T-helper 2 cell treated with Interferon-gamma antibody and Interleukin-4, amounts not matched to agents 5 μg/mL and 100 μg/mL, for 36 hours (primary cell): ENCODE measurements at regions not wholly inside any gene's neighbourhood (a gene's known extent, or its start where the extent isn't known, plus 50 kb on each side); places are given as distances from the start of the nearest gene placed in this dataset.

Experiments
- DNase-seq: peaks from one replicate; pipeline ENCODE4 v3.0.0; 2021; ENCODE audit warnings: low spot score
- H3K27ac Mint-ChIP-seq: one replicate; pipeline ENCODE4 v1.8.0; 2021; ENCODE audit warnings: mild to moderate bottlenecking, mixed read lengths
- H3K27me3 Mint-ChIP-seq: one replicate; pipeline ENCODE4 v1.8.0; 2021; ENCODE audit warnings: low read depth, mixed read lengths
- H3K36me3 Mint-ChIP-seq: one replicate; pipeline ENCODE4 v1.8.0; 2021; ENCODE audit warnings: low read depth, mixed read lengths
- H3K4me1 Mint-ChIP-seq: one replicate; pipeline ENCODE4 v1.8.0; 2021; ENCODE audit warnings: low read depth, mixed read lengths
- H3K4me3 Mint-ChIP-seq: one replicate; pipeline ENCODE4 v1.8.0; 2022; ENCODE audit warnings: mild to moderate bottlenecking, moderate library complexity, mixed read lengths
- H3K9me3 Mint-ChIP-seq: one replicate; pipeline ENCODE4 v1.8.0; 2021; ENCODE audit warnings: mixed read lengths

DNA sequence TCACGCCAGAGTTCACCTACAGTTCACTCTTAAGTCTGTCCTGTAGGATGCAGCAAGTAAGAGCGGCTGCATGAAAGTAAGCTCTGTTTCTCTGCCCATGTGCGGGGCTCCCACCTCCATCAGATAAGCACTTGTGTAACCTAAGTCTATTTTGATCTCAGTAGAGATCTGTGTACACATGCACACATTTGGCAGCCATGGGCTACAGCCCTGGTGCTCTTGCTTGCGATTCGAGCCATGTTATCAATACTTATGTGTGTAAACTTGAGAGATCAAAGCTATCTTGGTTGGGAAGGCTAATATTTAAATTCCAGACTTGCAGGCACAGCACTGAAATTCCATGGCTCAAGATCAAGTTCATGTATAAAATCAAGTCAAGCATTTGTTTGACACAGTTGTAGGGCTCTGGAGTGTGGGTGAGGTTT is 244.7 kb upstream of the FGGY start:
- no peak overlapping the region for H3K4me3 Mint-ChIP-seq
- H3K4me1 Mint-ChIP-seq = peaks cover 7% of the 10 kb centered on the region
- no peaks in the 10 kb centered on the region for H3K9me3 Mint-ChIP-seq
- H3K27me3 Mint-ChIP-seq = no peaks in the 10 kb centered on the region
- DNase-seq = no peak
- no peaks in the 10 kb centered on the region for H3K36me3 Mint-ChIP-seq
- no peak overlapping the region for H3K27ac Mint-ChIP-seq

DNA sequence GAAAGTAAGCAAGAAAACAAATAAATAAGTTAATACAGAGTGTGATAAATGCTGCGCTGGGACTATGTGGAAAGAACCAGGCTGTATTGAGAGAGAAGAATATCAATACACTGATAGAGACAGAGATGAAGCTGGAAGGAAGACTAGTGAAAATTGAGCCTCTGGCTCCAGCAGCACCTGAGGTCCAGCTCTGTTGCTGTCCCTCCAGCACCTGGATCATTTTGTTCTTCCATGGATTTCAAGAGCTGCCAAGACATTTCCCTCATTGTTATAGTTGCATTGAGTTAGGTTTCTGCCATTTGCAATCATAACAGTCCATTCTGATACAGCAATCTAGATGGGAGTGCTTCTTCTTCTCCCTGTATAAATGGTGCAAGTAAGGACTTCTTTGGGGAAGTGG is 242.7 kb upstream of the FGGY start:
- Mint-ChIP-seq H3K9me3 (no peaks in the 10 kb centered on the region), H3K4me1 (peaks cover under 1% of the 10 kb centered on the region), H3K36me3 (no peaks in the 10 kb centered on the region), H3K27me3 (no peaks in the 10 kb centered on the region), H3K4me3 (no peak overlapping the region), H3K27ac (no peak overlapping the region)
- no peak for DNase-seq

DNA sequence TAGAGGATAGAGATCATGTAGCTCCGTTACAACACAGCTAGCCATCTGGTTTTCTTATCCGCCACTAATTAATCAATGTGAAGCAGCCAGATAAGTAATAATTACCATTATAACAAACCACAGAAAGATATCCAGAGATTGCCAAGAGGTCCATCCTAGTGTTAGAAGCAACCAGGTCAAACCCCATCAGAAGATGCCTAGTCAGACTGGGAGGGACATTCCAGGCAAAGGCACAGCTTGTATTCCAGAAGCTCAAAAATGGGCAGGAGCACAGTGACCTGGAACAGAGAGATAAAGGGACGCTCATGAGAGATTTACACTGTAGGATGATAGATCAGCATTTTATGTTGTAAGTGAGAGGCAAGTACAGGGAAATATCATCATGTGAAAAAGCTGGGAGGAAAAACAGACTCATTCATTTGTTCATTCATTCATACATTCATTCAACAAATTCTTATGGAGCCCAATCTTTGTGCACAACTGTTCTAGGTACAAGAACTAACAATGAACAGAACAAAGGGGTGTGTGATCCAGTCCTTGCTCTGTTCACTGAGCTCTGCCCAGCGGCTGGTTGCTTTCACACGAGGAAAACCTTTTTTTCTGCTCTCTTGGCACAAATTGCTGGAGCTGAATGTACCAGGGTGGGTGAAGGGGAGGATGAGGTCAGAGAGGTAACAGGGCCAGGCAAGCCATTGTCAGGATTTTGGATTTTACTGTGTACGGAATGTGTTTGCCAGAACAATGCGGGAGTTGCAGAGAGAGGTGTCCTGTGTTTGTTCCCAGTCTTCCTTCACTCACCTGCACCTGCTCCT is 240.8 kb upstream of the FGGY start:
- Mint-ChIP-seq H3K4me1 (peaks cover 4% of the 10 kb centered on the region), H3K27me3 (no peaks in the 10 kb centered on the region), H3K27ac (no peak overlapping the region), H3K9me3 (no peaks in the 10 kb centered on the region), H3K36me3 (peaks cover 1% of the 10 kb centered on the region), H3K4me3 (no peak overlapping the region)
- DNase-seq = no peak

DNA sequence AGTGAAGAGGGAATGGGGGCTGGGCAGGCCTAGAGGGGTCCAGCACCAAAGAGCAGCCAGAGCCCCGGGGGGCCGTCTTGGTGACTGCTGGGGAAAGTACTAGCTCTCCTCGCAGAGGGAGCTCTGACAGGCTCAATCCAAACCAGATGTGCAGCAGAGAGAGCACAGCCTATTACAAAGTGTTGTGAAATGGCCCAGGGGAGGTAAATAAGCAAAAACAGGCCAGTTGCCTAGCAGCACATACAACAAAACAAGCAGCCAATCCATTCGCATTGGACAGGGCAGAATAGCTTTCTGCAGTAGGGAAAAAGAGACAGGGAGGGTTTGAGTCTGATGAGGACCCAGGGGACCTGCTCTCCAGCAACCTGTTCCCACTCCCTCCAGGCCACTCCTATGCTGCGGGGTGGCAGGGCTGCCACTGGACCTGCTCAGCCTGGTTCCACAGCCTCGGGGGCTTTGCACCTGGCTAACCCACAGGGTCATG is 239.6 kb upstream of the FGGY start:
- H3K36me3 Mint-ChIP-seq = peaks cover 2% of the 10 kb centered on the region
- H3K27me3 Mint-ChIP-seq = no peaks in the 10 kb centered on the region
- no peak overlapping the region for H3K4me3 Mint-ChIP-seq
- H3K9me3 Mint-ChIP-seq = no peaks in the 10 kb centered on the region
- no peak overlapping the region for H3K27ac Mint-ChIP-seq
- peaks cover 14% of the 10 kb centered on the region for H3K4me1 Mint-ChIP-seq
- DNase-seq = no peak

DNA sequence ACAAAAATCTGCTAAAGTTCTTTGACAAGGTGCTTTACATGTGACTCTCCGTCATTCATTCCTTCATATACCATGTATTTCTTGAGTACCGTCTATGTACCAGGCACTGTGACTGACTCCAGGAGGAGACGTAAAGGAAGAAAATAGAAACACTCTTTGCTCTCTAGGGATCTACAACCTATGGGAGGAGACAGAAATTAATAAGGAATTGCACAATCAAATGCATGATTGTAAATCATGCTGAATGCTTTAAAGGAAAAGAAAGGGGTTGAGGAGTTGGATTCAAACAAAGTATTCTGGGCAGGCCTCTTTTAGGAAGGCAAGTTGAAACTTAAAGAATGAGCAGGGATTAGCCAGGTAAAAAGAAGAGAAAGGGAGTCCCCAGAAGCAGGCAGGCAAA is 239.1 kb upstream of the FGGY start:
- H3K4me1 Mint-ChIP-seq = peaks cover 18% of the 10 kb centered on the region
- no peak overlapping the region for H3K27ac Mint-ChIP-seq
- H3K27me3 Mint-ChIP-seq = no peaks in the 10 kb centered on the region
- no peak overlapping the region for H3K4me3 Mint-ChIP-seq
- DNase-seq = no peak
- H3K36me3 Mint-ChIP-seq = peaks cover 2% of the 10 kb centered on the region
- H3K9me3 Mint-ChIP-seq = no peaks in the 10 kb centered on the region

DNA sequence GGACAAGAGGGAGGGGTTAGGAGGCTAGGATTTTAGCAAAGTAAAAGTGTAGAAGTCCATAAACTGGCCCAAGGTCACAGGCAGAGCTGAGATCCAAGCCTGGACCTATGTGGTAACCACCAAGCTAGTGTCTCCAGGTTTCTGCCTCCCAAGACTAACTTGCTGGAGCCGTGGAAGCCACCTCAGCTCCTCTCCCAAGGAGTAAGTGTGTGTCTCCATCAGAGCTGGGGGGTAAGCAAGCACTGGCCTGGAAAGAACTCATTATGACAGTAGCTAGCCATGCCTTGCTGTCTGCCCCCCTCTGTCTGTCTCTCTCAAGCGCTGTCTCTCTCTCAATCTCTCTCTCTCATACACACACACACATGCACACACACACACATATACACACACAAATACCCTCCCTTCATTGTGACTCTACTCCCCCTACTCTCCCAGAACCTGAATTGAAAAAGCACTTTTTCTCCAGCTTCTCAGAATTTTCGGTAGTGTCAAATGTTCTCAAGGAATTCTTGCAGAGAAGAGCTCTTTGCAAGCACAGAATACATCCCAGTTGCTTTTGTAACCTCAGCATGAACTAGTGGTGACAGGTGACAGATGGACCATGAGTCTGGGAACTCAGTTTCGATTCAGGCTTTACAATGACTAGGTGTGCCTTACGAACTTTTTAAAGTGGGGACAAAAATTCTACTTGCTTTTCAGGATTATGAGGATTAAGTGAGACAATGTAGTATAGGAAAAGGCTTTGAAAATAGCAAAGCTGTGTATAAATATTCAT is 238.0 kb upstream of the FGGY start:
- Mint-ChIP-seq H3K9me3 (no peaks in the 10 kb centered on the region), H3K4me1 (peaks cover 28% of the 10 kb centered on the region), H3K27me3 (no peaks in the 10 kb centered on the region), H3K36me3 (peaks cover 2% of the 10 kb centered on the region), H3K4me3 (no peak overlapping the region), H3K27ac (no peak overlapping the region)
- no peak for DNase-seq

DNA sequence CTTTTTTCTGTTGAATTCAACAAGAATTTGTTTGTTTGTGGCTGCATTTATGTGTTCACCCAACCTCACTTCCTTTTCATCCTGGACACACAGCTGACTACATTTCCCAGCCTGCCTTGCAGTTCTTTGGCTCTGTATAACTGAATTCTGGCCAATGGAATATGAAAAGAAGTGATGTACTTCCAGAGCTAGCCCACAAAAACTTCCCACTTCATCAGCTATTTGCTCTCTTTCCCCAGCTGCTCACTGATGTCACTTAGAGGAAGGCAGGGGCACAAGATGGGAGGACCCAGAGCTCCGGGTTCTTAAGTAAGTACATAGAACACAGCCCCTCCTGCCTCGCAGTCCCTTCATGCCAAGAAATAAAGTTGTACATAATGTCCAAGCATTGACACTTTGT is 235.0 kb upstream of the FGGY start:
- peaks cover 34% of the 10 kb centered on the region for H3K4me1 Mint-ChIP-seq
- peaks cover 4% of the 10 kb centered on the region for H3K36me3 Mint-ChIP-seq
- no peaks in the 10 kb centered on the region for H3K27me3 Mint-ChIP-seq
- no peak for DNase-seq
- H3K9me3 Mint-ChIP-seq = peaks cover 4% of the 10 kb centered on the region
- H3K4me3 Mint-ChIP-seq = no peak overlapping the region
- H3K27ac Mint-ChIP-seq = no peak overlapping the region

DNA sequence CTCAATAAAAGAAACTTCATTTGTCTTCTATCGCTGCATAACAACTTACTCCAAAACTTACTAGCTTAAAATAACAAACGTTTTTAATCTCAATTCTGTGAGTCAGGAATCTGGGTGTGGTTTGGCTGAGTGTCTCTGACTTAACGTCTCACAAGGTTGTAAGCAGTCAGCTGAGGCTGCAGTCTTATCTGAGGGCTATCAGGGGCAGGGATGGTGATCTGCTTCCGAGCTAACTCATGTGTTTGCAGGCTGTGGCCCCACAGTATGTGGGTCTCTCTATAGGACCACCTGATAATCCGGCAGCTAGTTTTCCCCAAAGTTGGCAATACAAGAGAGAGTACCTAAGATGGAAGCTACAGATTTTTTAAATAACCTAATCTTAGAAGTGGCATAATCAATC is 234.2 kb upstream of the FGGY start:
- Mint-ChIP-seq H3K36me3 (peaks cover 4% of the 10 kb centered on the region), H3K27me3 (no peaks in the 10 kb centered on the region), H3K4me1 (peaks cover 34% of the 10 kb centered on the region), H3K9me3 (peaks cover 4% of the 10 kb centered on the region), H3K4me3 (peak overlapping the region; percentile 30), H3K27ac (no peak overlapping the region)
- DNase-seq = no peak

DNA sequence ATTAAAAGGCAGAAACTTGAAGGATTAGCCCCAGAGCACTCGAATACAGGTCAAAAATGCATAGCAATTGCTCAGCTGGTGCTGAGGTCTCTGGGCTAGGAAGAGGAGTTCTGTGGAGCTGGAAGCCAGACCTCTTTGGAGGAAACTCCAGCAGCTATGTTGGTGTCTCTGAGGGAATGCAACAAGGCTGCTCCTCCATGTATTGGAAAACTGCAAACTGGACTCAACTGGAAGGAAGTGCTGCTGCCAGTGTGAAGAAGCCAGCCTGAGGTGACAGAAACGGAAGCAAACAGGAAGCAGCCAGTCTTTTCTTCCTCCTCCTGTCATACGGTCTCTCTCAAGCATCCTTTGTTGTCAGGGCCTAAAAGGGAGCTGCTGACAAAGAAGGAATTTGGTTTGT is 233.4 kb upstream of the FGGY start:
- DNase-seq = no peak
- H3K9me3 Mint-ChIP-seq = peaks cover 4% of the 10 kb centered on the region
- peak overlapping the region; percentile 69 for H3K4me3 Mint-ChIP-seq
- peak overlapping the region; percentile 83 for H3K27ac Mint-ChIP-seq
- peaks cover 34% of the 10 kb centered on the region for H3K4me1 Mint-ChIP-seq
- H3K36me3 Mint-ChIP-seq = peaks cover 4% of the 10 kb centered on the region
- no peaks in the 10 kb centered on the region for H3K27me3 Mint-ChIP-seq

DNA sequence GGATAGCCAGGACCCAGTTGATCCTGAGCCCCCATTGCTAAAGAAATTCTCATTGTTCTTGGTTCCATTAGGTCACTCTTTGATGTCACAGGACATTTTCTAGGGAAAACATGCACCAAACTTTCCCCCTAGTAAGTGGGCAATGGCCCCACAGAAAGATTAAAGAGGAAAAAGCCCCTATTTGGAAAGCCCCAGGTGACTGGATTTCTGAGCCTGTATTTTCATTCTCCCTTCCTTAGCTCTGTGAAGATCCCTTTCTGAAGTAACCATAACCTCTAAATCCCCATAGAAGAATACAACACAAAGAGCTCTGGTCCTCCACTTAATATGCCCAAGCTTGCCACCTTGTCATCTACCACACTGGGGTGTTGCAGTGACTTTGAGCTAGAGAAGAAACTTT is 232.3 kb upstream of the FGGY start:
- no peaks in the 10 kb centered on the region for H3K27me3 Mint-ChIP-seq
- H3K36me3 Mint-ChIP-seq = peaks cover 4% of the 10 kb centered on the region
- no peak overlapping the region for H3K4me3 Mint-ChIP-seq
- H3K4me1 Mint-ChIP-seq = peaks cover 34% of the 10 kb centered on the region
- no peak overlapping the region for H3K27ac Mint-ChIP-seq
- peaks cover 4% of the 10 kb centered on the region for H3K9me3 Mint-ChIP-seq
- DNase-seq = no peak

DNA sequence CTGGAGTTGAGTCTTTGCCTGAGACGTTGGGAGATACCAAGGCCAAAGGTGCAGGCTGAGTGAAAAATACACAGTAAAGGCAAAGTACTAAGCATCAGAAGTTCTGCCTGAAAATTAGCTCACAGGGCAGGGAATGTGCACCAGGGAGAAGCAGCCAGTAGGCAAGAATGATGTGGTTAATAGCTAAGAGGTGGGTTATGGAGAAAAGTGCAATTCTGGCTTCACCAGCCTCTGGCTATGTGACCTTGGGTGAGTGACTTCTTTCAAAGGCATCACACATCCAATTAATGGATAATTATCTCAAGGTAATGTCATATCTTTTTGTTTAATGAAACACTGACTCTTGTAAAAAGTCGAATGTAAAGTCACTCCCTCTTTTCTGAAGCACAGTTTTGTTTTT is 230.7 kb upstream of the FGGY start:
- H3K4me1 Mint-ChIP-seq = peaks cover 37% of the 10 kb centered on the region
- H3K27me3 Mint-ChIP-seq = no peaks in the 10 kb centered on the region
- no peak for DNase-seq
- no peak overlapping the region for H3K27ac Mint-ChIP-seq
- peaks cover 2% of the 10 kb centered on the region for H3K36me3 Mint-ChIP-seq
- H3K4me3 Mint-ChIP-seq = no peak overlapping the region
- H3K9me3 Mint-ChIP-seq = peaks cover 4% of the 10 kb centered on the region

DNA sequence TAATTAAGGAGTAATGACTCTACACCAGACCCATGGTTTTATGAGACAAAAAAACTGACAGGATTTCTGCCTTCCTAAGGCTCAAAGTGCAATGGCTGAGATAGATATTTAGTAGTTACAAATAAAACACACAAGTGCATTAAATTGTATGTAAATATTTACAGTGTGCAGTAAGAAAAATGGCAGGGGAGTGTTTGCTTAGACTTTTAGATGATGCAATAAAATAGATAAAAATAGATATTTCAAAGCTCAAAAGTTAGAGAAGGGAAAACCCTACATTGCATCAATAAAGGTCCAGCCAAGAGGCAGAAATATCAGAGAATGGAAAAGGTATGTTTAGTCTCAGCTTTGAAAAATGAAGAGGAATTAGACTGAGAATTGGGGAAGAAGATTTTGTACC is 226.3 kb upstream of the FGGY start:
- Mint-ChIP-seq H3K4me1 (peaks cover 23% of the 10 kb centered on the region), H3K27me3 (no peaks in the 10 kb centered on the region), H3K9me3 (peaks cover 8% of the 10 kb centered on the region), H3K36me3 (peaks cover 7% of the 10 kb centered on the region), H3K27ac (no peak overlapping the region), H3K4me3 (peak overlapping the region; percentile 5)
- no peak for DNase-seq

DNA sequence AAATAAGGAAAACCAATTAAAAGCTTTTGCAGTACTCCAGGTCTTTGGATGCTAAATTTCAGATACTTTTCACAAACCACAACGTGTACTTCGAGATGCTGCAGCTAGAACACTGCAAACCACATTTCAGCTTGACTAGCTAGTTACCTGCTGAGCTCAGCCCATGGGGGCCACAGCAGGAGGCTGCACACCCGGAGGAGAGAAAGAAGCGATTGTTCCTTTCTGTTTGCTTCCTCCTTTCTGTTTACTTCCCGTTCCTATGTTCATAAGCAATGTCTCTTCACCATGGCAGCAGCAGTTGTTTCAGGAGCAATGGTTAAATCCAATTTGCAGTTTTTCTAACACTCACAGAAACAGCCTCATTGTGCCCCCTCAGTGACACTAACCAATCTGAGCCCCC is 225.6 kb upstream of the FGGY start:
- peaks cover 23% of the 10 kb centered on the region for H3K4me1 Mint-ChIP-seq
- no peak for DNase-seq

DNA sequence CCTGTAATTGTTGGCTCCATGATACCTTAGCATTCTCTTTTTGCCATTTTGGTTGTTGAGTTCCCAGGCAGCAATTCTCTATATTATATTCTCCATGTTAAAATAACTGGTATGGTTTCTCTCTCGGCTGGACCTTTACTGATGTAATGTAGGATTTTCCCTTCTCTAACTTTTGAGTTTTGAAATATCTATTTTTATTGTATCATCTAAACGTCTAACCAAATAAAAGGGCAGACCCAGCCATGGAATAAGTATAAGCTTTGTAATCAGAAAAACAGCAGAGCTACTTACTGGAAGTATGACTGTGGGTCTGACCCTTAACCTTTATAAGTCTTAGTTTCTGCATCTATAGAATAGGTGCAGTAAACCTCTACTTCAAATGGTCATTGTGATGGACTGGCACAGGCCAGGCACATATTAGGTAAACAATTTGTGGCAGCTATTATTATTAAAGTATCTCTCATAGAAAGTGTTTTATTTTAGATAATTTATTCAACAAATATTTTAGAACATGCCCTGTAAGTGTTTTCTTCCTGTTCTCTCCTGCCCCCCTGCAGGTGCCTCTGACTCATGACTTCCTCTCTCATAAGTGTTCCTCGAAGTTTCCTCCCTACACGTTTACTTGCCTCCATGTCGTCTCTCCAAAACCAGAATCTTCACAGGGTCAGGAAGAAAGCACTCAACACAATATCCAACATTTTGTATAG is 224.9 kb upstream of the FGGY start:
- DNase-seq = no peak
- H3K27ac Mint-ChIP-seq = peak overlapping the region; percentile 73
- no peaks in the 10 kb centered on the region for H3K27me3 Mint-ChIP-seq
- peak overlapping the region; percentile 37 for H3K4me3 Mint-ChIP-seq
- H3K4me1 Mint-ChIP-seq = peaks cover 23% of the 10 kb centered on the region
- H3K9me3 Mint-ChIP-seq = peaks cover 8% of the 10 kb centered on the region
- H3K36me3 Mint-ChIP-seq = peaks cover 6% of the 10 kb centered on the region

More for the DNA sequence above, 225.6 kb upstream of the FGGY start:
- H3K9me3 Mint-ChIP-seq = peaks cover 8% of the 10 kb centered on the region
- no peaks in the 10 kb centered on the region for H3K27me3 Mint-ChIP-seq
- H3K4me3 Mint-ChIP-seq = peak overlapping the region; percentile 27
- H3K27ac Mint-ChIP-seq = peak overlapping the region; percentile 73
- H3K36me3 Mint-ChIP-seq = peaks cover 6% of the 10 kb centered on the region
